NCI-H2029 (cell line): ENCODE measurements at regions not wholly inside any gene's neighbourhood (a gene's known extent, or its start where the extent isn't known, plus 50 kb on each side); places are given as distances from the start of the nearest gene placed in this dataset.
"Not testable (repeated sequence)": the region's sequence is repeated elsewhere in the genome, so short reads cannot be mapped to it uniquely, and the experiment has no call there.

Experiments
- DNase-seq: peaks from one replicate; lab custom pipeline; 2025; lab: John Stamatoyannopoulos, UW

DNA sequence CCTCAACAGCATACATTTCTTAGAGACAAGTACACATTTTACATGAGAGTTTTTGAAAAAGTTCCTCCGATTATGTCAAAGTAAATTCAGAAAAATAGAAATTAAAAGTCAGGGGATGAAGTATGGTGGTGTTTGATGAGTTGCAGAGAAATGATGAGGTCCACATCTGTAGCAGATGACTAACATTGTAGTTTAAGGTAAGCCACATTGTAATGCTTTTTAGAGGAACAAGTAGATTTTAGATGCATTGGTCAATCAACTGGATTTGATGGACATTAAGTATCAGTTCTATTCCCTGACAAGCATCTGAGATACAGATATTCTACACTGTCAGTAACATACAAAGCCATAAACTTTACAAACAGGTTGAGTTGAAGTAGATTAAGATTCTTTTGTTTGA, 402.4 kb upstream of the RORB start:
- no peak for DNase-seq

DNA sequence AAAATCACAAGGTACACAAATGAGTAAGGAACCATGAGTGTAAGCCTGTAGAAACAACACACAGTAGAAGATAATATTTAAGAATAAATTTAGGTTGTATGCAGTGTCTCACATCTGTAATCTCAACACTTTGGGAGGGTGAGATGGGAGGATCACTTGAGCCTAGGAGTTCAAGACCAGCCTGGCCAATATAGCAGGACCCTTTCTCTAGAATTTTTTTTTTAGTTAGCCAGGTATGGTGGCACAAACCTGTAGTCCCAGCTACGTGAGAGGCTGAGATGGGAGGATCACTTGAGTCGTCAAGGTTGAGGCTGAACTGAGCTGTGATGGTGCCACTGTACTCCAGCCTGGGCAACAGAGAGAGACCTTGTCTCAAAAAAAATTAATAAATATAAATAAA, 401.2 kb upstream of the RORB start:
- no peak for DNase-seq

DNA sequence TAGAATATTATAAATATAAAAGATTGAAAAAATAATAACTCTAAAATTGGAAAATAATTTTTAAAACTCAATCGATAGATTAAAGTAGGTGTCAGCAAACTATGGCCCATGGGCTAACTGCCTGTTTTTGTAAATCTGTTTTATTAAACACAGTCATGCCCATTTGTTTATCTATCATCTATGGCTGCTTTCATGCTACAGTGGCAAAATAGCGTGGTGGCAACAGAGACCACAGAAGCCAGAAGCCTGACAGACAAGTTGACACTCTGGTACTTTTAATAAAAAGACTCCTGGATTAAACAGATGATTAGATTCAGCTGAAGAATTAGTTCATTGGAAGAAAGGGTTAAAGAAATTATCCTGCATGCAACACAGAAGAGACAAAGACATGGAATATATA, 400.7 kb upstream of the RORB start:
- DNase-seq = no peak

DNA sequence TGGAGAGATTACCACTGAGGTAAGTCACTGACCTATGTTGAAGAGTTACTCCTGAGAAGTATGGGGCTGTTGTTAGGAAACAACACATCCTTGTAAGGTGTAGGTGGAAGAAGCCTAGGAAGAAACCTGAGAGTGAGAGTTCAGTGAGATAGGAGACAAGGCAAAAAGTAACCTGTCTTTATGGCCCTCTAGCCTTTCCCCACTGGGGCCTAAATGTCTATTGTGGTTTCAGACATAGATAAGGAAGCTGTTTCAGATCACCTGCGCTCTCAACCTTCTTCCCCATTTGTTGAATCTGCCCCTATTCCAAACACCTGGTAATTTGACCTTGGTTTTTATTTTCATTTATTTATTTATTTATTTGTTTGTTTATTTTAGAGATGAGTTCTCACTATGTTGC, 397.1 kb upstream of the RORB start:
- DNase-seq = no peak

DNA sequence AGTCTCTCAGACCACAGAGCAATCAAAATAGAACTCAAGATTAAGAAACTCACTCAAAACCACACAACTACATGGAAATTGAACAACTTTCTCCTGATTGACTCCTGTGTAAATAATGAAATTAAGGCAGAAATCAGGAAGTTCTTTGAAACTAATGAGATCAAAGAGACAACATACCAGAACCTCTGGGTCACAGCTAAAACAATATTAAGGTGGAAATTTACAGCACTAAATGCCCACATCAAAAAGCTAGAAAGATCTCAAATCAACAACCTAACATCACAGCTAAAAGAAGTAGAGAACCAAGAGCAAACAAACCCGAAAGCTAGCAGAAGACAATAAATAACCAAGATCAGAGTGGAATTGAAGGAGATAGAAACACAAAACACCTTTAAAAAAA, 395.0 kb upstream of the RORB start:
- not testable (repeated sequence) for DNase-seq

DNA sequence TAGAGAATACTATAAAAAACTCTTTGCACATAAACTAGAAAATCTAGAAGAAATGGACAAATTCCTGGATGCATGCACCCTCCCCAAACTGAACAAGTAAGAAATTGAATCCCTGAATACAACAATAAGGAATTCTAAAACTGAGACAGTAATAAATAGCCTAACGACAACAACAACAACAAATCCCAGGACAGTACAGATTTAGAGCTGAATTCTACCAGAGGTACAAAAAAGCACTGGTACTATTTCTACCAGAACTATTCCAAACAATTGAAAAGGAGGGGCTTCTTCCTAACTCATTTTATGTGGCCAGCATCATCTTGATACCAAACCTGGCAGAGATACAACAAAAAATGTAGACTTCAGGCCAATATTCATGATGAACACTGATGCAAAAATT, 394.4 kb upstream of the RORB start:
- no peak for DNase-seq

DNA sequence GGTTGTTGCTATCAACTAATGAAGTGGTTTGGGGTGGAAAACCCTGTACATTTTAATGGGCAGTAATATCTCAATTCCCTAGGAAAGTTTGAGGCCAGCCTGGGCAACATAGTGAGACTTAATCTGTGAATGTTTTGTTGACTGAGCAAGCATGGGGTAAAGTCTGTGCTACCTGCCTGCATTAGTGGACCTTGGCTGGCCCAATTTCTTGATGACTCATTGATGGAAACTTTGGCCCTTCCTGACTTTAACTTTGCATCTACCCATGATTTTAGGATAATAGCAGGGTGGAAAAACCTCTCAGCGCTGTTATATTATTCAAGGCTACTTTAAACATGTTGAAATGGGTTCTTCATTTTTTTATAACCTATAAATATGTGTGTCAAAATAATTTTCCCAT, 389.4 kb upstream of the RORB start:
- DNase-seq = no peak

DNA sequence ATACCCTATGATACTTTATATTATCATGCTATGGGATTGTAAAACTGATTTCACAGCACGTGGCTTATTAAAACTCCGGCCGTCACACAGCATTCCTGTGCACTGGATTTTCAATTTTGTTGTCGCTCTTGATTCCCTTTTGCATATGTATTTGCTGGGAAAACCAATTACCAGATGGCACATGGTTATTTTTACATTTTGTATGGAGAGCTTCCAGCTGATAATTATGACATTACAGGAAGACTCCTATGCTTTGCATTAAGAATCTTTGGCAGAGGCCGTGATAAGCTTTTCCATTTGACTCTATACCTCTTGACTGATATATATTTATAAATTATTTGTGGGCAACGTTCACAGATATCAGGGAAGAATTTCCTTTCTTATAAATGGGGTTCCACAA, 381.2 kb upstream of the RORB start:
- no peak for DNase-seq

DNA sequence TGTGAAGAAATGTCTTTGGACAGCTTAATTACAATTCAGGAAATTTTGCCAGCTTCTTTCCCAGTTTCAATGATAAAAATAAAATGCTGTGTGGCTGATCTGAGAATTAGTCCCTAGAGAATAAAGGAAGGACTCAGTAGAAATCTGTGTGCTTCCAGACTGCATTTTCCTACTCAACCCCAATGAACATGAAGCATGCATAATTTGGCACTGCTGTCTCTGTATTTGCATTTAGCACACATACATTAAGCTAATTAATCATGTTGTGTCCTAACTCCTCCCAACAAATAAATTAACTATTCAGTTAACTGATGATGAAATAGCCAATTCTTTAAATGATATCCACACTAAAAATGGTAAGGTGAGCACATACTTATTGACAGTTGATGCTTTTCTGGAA, 380.0 kb upstream of the RORB start:
- no peak for DNase-seq

DNA sequence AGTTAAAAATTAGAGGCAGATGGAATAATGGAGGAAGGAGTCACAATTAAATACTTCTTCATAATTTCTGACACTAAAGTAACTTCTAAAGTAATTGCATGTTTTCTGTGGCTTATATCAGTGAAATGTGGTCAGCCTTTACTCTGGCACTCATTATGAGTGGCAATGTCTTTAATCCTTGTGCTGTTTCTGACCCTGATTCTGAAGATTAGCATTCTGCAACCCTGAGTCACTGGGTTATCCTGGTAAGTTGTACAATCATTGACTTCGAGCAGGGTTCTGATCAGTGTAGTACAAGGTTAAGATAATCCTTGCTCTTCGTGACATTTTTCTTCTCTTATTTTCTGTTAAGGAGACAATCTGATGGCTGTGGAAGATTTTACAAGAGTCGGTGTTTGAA, 379.4 kb upstream of the RORB start:
- DNase-seq = no peak

DNA sequence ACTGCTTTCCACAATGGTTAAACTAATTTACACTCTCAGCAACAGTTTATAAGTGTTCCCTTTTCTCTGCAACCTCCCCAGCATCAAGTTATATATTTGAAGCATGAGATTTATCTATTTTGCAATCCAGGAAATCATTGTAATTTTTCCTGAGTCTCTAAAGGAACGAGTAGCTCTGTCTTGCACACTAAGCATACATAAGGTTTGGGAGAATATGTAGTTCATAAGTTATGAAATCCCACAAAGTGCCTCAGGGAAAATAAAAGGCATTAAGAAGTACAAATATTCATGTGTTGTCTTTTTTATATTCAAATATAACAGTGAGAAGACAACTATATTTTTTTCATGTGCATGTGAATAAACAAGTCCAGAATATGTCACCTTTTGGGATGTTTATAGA, 377.1 kb upstream of the RORB start:
- no peak for DNase-seq

DNA sequence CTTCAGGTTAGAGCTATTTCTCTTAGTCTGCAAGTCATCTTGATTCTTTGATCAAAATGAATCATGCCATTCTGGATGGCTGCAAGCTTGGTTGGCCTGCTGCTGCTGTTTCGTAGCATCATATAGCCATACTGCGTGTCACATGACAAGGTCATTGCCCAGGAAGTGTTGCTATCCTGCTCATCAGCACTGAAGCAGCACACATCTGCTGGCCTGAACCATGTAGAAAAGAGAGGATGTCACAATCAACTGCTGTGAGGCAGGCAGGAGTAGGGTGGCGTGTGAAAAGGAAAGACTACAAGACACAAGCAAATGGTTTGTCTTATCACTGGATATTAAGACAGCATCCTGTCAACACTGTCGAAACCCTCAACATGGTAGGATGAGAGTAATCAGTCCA, 376.7 kb upstream of the RORB start:
- no peak for DNase-seq

DNA sequence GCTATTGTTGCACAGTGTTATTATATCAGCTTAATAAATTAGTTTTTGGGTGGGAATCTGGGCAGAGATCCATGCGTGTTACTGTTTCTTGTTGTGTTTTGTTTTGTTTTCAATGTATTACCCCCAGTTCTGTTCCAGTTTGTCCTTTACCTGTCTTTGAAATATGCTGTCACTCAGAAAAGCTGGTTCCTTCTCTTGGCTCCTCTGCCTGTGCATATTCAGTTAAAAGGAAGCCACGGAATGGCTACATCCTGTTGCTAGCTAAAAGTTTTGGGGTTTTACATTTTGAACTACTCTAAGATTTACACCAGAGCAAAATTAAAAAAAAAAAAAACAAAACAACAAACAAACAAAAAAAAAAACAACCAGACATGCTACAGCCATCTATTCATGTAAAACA, 374.9 kb upstream of the RORB start:
- DNase-seq = no peak

DNA sequence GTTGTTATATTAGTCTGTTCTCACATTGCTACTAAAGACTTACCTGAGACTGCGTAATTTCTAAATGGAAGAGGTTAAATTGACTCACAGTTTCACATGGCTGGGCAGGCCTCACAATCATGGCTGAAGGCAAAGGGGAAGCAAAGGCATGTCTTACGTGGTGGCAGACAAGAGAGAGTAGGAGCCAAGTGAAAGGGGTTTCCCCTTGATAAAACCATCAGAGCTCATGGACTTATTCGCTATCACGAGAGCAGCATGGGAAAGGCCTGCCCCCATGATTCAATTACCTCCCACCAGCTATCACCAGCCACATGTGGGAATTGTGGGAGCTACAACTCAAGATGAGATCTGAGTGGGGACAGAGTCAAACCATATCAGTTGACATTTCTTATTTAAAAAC, 374.5 kb upstream of the RORB start:
- no peak for DNase-seq

DNA sequence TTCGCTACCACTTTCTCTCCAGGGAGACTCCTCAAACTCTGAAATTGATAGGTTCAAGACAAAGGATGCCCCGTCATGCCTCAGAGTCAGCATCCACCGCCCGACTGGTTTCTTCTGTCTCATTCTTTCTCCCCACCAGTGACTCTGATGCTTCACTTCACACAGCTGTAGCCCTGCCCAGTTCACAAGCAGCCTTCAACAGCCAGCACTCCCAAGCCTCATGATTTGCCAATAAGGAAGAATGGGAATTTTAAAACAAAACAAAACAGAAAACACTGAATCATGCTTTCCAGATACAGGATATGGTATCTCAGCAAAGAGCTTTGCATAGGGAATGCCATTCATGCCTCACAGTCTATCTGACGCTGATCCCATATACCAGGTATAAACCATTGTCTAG, 371.2 kb upstream of the RORB start:
- no peak for DNase-seq

DNA sequence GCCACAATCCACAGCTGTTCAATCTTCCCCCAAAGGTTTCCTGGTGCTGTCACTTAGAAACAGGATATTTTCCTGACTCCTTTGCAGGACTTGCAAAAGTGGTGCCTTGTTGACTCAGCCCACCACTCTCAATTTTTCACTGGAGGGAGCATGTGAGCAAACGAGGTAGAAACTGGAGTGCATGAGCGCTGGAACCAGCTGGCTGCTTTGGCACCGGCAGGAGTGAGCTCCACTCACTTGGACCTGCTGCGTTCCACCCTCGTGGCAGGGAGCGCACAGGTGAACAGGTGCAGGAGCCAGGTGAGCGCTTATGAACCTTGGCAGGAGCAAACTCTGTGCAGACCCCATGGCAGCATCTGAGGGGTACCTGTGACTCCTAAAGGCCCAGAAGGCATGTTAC, 364.1 kb upstream of the RORB start:
- DNase-seq = peak; percentile 53

DNA sequence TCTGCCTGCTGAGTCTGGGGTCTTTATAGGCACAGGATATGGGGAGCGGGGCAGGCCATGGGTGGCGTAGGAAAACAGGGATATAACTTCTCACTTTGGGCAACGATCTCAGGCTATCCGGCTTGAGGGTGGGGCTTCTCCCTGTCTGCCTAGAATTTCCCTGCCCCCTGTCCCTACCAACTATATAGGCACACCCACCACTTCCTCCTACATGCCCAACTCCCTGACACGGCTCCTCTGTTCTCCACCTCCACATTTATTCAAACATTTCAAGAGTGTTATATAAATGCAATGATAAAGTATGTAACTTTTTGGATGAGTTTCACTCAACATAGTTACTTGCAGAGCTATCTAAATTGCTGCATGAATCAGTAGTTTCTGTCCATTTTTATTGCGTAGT, 363.2 kb upstream of the RORB start:
- DNase-seq = no peak

DNA sequence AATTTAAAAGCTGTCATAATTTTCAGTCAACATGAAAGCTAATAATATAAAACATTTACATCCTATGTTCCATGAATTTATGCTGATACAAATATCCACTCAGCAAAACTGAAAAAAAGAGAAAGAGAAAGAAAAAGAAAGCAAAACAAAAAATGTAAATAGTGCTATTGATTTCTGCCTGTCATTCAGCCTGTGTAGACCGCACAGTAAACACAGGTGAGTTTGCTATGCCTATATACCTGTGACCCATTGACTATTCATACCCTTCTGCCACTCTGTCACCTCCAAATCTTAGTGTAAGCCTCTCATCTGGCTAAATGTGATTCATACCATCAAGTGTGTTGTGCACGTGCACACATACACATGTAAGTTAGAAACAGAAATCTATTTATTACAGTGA, 359.0 kb upstream of the RORB start:
- DNase-seq = peak; percentile 72

DNA sequence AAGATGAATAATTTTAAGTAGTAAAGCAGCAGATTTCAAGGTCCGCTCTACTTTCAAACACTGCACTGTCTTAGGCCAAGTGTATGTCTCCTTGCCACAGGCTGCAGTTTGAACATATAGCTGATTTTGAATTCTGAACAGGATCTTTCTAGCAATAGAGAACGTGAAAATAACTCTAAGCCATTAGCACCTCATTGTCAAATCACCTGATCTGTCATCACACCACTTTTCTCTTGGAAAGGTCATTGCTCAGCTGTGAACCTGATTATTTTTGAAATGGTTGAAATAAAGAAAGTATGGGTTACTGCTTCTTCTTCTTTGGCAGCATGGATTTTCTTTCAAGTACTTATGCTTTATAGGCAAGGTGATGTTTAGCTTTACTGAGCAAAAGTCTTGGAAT, 357.0 kb upstream of the RORB start:
- no peak for DNase-seq

DNA sequence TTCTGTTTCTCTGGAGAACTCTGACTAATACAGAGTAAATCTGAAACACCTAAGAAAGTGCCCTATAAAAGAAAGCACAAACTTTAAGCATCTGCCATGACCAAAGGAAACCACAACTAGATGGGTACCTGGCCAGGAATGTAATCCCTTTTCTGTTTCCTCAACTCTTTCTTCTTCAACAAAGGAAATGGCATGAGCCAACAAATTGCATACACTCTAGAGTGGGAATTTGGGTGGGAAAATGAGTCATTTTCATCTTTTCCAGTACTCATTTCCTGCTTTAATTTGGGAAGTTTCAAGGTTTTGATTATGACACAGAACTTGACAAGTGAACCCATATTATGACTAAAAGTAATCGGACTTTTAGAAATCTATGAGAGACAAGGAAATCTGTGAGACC, 349.2 kb upstream of the RORB start:
- DNase-seq = no peak

DNA sequence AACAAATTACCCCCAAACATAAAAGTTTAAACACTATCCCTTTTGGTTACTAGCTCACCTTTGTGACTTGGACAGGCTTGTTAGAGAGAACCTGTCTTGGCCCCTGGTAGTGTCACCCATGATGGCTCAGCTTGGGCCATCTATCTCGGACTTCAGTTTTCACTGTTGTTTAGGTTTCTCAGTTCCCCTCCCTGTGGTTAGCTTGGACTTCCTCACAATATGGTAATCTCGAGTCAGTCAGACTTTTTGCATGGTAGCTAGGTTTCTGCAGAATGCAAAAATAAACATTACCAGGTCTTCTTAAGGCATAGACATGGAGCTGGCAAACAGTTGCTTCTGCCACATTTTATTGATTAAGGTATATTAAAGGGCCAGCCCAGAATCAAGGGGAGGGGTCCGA, 324.3 kb upstream of the RORB start:
- DNase-seq = no peak

DNA sequence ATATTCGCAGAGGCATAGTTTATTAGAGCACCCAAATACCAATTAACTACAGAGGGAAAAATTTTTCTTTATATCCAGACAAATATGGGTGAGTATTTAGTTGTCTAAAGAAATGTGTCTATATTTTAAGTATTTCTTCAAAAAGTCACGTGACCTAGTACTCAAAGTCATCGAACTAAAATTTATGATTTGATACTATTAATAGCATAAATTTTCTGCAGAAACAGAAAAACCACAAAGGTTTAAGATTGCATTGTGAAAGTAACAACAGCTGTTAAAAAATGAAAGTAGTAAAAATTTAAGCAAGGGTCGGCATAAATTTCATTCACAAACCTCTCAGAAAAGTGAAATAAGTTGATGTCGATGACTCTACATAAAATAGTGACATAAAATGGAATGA, 323.9 kb upstream of the RORB start:
- DNase-seq = no peak

DNA sequence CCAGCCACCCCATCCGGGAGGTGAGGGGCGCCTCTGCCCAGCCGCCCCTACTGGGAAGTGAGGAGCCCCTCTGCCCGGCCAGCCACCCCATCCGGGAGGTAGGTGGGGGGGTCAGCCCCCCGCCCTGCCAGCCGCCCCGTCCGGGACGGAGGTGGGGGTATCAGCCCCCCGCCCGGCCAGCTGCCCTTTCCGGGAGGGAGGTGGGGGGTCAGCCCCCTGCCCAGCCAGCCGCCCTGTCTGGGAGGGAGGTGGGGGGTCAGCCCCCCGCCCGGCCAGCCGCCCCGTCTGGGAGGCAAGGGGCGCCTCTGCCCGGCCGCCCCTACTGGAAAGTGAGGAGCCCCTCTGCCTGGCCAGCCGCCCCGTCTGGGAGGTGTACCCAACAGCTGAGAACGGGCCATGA, 299.4 kb upstream of the RORB start:
- DNase-seq = not testable (repeated sequence)

DNA sequence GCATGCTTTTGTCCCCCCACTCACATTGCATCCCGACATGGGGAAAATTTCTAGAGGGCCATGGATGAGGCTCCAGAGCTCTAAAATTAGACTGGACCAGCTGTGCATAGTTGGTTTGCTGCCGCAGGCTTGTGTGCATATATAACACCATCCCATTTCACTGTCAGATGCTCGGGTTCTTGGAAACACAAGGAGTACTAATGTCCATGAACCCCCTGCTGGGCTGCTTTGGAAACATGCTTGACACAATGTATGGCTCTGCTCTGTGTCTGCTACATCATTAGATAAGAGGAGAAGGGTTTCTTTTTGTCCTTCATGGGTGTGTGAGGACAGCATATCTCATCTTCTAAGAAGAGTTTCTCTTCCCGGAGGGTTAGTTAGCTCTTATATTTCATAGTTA, 292.1 kb upstream of the RORB start:
- no peak for DNase-seq

DNA sequence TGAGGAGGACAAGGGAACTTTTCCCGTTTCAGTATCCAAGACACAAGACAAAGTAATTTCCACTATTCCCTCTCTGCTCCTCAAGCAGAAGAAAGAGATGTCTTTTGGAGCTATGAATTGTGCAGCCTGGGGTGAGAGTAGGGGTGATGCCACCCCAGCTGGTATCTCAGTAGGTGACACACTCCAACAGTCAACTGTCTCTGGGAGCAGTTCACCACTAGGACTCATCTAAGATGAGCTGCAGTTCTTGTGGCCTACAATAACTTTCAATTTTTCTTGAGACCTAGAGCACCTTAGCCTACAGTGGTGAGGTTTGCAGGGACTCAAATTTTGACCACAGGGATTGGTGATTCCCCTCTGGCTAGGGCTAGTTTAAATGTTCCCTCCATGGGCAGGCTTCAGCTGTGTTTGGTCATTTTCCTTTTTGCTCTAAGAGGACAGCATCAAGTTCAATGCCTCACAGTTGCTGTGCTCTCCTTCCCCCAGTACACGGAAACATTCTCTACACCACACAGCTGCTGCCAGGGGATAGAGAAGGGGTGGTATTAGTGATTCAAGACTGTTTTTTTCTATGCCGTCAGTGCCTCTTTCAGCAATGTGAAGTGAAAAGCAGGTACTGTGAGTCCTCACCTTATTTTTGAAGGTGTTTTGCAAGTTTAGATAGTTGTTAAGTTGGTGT, 278.6 kb upstream of the RORB start:
- no peak for DNase-seq
